Natural killer cell (primary cell): ENCODE measurements at regions not wholly inside any gene's neighbourhood (a gene's known extent, or its start where the extent isn't known, plus 50 kb on each side); places are given as distances from the start of the nearest gene placed in this dataset.

ENCODE experiments used
- ATAC-seq, 3 donors: fragments of 150-1000 bp in 2 of 3; fragments of 200-7000 bp in 1 of 3; cut with Tn5 transposase; 1 replicate in 1 of 3; 2 replicates in 2 of 3; pipeline ENCODE4 v1.10.0; 2021; ENCODE audit warnings: mild to moderate bottlenecking in 2 of 3, moderate library complexity in 2 of 3
- DNase-seq, 2 donors: peaks; one replicate each; pipeline versions ENCODE4 v3.0.0 to v3.0.0-alpha.2; 2013 to 2021; ENCODE audit warnings: mixed read lengths in 1 of 2
- H3K27ac ChIP-seq: one replicate; pipeline ENCODE4 v1.5.1; 2013; ENCODE audit warnings: mild to moderate bottlenecking, low read length
- H3K27me3 ChIP-seq: one replicate; pipeline ENCODE4 v1.6.1; 2013; ENCODE audit warnings: low read length; ENCODE audit not compliant: control insufficient read depth, insufficient read depth
- H3K36me3 ChIP-seq: one replicate; pipeline ENCODE4 v1.6.1; 2013; ENCODE audit warnings: low read length; ENCODE audit not compliant: control insufficient read depth, insufficient read depth
- H3K4me1 ChIP-seq: one replicate; pipeline ENCODE4 v1.6.1; 2013; ENCODE audit warnings: low read length; ENCODE audit not compliant: control insufficient read depth, insufficient read depth
- H3K4me3 ChIP-seq: one replicate; pipeline ENCODE4 v1.5.1; 2013; ENCODE audit warnings: low read length
- H3K9me3 ChIP-seq: one replicate; pipeline ENCODE4 v1.6.1; 2013; ENCODE audit warnings: low read length; ENCODE audit not compliant: control insufficient read depth, insufficient read depth
- H3K27ac Mint-ChIP-seq, 2 donors: one replicate each; pipeline ENCODE4 v1.8.0; 2022; ENCODE audit warnings: mild to moderate bottlenecking in 2 of 2, mixed read lengths in 2 of 2, moderate library complexity in 1 of 2
- H3K27me3 Mint-ChIP-seq, 2 donors: one replicate each; pipeline ENCODE4 v1.8.0; 2022; ENCODE audit warnings: low read depth in 2 of 2, mixed read lengths in 2 of 2
- H3K36me3 Mint-ChIP-seq: one replicate; pipeline ENCODE4 v1.8.0; 2022; ENCODE audit warnings: mixed read lengths
- H3K4me1 Mint-ChIP-seq, 2 donors: one replicate each; pipeline ENCODE4 v1.8.0; 2022; ENCODE audit warnings: mixed read lengths in 2 of 2
- H3K4me3 Mint-ChIP-seq: one replicate; pipeline ENCODE4 v1.8.0; 2022; ENCODE audit warnings: mild to moderate bottlenecking, moderate library complexity, mixed read lengths
- H3K9me3 Mint-ChIP-seq, 2 donors: one replicate each; pipeline ENCODE4 v1.8.0; 2022; ENCODE audit warnings: mixed read lengths in 2 of 2
- CTCF ChIP-seq: fragments of 200-600 bp; IDR thresholded peaks from one replicate; pipeline ENCODE4 v1.8.0; 2022; ENCODE audit warnings: antibody characterized with exemption
- WGBS: methylation state at CpG from one replicate; pipeline ENCODE4 v1.1.7; 2013; ENCODE audit warnings: missing lambda C conversion rate; ENCODE audit not compliant: insufficient coverage; 5-methylcytosine and 5-hydroxymethylcytosine counted together
- intact Hi-C: fragments of 100-400 bp; cut with micrococcal nuclease; formaldehyde crosslinking; loops from one replicate; pipeline ENCODE4 v1.14.2; 2022

GRCh38 chr5:90307322-90307721 is 102.2 kb downstream of the CETN3 start:
- Mint-ChIP-seq H3K9me3 (no peaks in the 10 kb centered on the region), H3K27ac (no peak overlapping the region), H3K4me3 (no peak overlapping the region), H3K36me3 (no peaks in the 10 kb centered on the region), H3K27me3 (peaks cover 0 to 10% of the 10 kb centered on the region in 2 donors), H3K4me1 (no peaks in the 10 kb centered on the region)
- intact Hi-C loops = no loop called here
- TF ChIP-seq CTCF = no peak
- Histone ChIP-seq H3K4me3 (no peak overlapping the region), H3K4me1 (no peaks in the 10 kb centered on the region), H3K9me3 (no peaks in the 10 kb centered on the region), H3K27me3 (no peaks in the 10 kb centered on the region), H3K36me3 (no peaks in the 10 kb centered on the region), H3K27ac (no peak overlapping the region)
- ATAC-seq = no peak
- DNase-seq = no peak

- Mint-ChIP-seq H3K4me3 (no peak overlapping the region), H3K36me3 (no peaks in the 10 kb centered on the region)
Measured at GRCh38 chr5:90306613-90307012, 102.9 kb downstream of the CETN3 start.

DNA sequence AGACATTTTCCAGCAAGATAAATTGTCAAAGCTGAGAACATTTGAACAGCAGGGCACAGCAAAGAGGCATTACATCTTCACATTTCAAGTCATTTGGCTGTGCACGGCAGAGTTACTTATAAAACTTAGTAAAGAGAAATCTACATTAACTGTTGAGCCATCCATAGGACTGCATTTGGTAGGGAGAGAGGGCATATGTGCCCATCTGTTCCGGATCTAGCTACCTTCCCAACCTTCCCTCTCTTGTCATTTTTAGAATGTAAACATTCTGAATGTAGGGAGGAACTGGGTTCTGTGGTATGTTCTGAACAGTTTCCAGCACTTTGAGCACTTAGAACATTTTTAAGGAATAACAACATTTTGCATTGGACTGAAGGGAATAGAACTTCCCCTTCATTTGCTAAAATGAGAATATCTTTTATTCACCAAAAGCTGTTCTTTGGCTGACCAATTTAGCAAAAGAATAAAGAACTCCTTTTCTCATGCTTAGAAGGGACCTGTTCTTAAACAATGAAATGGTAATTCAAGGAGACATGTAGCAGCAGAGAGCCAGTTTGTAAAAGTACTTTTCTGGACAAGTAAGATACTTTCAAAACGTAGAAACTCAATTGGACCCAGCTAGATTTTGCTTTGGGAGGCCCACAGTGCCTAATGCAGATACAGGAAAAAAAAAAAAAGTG is 104.4 kb downstream of the CETN3 start:
- DNase-seq (no peak), ATAC-seq (no peak)
- intact Hi-C loops = no loop called here
- Mint-ChIP-seq H3K4me3 (no peak overlapping the region), H3K27ac (no peak overlapping the region), H3K36me3 (no peaks in the 10 kb centered on the region), H3K9me3 (peaks cover 0 to 3% of the 10 kb centered on the region in 2 donors), H3K27me3 (peaks cover 0 to 17% of the 10 kb centered on the region in 2 donors), H3K4me1 (no peaks in the 10 kb centered on the region)
- Histone ChIP-seq H3K36me3 (no peaks in the 10 kb centered on the region), H3K4me1 (no peaks in the 10 kb centered on the region), H3K27me3 (no peaks in the 10 kb centered on the region), H3K4me3 (no peak overlapping the region), H3K9me3 (no peaks in the 10 kb centered on the region), H3K27ac (no peak overlapping the region)
- WGBS = 73% methylated on average over 2 of the region's 3 CpGs
- TF ChIP-seq CTCF = no peak

More at GRCh38 chr5:90306613-90307012, 102.9 kb downstream of the CETN3 start:
- intact Hi-C loops = no loop called here
- no peak for DNase-seq
- Mint-ChIP-seq H3K27me3 (peaks cover 0 to 17% of the 10 kb centered on the region in 2 donors), H3K27ac (no peak overlapping the region), H3K4me1 (no peaks in the 10 kb centered on the region), H3K9me3 (peaks cover 0 to 3% of the 10 kb centered on the region in 2 donors)
- no peak overlapping the region for H3K27ac ChIP-seq
- ATAC-seq = no peak
- no peak for TF ChIP-seq CTCF
- no peaks in the 10 kb centered on the region for H3K4me1 ChIP-seq
- no peaks in the 10 kb centered on the region for H3K27me3 ChIP-seq
- H3K36me3 ChIP-seq = no peaks in the 10 kb centered on the region
- no peaks in the 10 kb centered on the region for H3K9me3 ChIP-seq
- H3K4me3 ChIP-seq = no peak overlapping the region

DNA sequence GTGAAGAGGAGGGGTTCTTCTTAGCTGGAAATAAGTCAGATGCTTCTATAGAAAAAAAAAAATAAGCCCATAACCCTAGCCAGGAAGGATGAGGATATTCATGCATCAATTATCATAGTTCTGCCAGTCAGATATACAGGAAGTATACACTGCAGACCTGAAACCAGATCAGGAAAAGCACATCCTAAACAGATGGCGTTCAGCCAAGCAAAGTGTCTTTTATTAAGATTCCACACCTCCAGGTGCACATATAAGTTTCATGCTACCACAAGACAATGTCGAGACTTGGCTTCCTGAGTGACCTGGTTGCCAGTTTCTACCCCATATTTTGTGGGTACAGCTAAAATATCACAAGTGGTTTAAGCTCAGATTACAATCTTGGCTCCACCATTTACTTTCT is 108.3 kb downstream of the CETN3 start:
- Mint-ChIP-seq H3K27me3 (peaks cover 0 to 26% of the 10 kb centered on the region in 2 donors), H3K27ac (no peak overlapping the region), H3K9me3 (peaks cover 0 to 5% of the 10 kb centered on the region in 2 donors), H3K4me1 (no peaks in the 10 kb centered on the region), H3K4me3 (no peak overlapping the region), H3K36me3 (no peaks in the 10 kb centered on the region)
- 3% methylated on average over 2 of the region's 2 CpGs for WGBS
- Histone ChIP-seq H3K36me3 (no peaks in the 10 kb centered on the region), H3K4me3 (no peak overlapping the region), H3K4me1 (no peaks in the 10 kb centered on the region), H3K27me3 (no peaks in the 10 kb centered on the region), H3K9me3 (no peaks in the 10 kb centered on the region), H3K27ac (no peak overlapping the region)
- DNase-seq = no peak
- intact Hi-C loops = no loop called here
- no peak for TF ChIP-seq CTCF
- no peak for ATAC-seq
